ENCODE measurements at regions not wholly inside any gene's neighbourhood (a gene's known extent, or its start where the extent isn't known, plus 50 kb on each side); places are given as distances from the start of the nearest gene placed in this dataset.

- DNase-seq (ENCODE audit: low spot score) = no peak
- in situ Hi-C loops (cut with MboI; ENCODE audit: low pct_unique_long_range_greater_than_20kb, low sequenced_read_pairs, unreplicated experiment) = no loop called here
- TF ChIP-seq CTCF (IDR thresholded peaks at IDR 0.05; ENCODE audit: extremely low read depth, insufficient read depth, missing control alignments) = no peak
Measured at GRCh38 chr11:19451609-19452008, 210.9 kb upstream of the E2F8 start.

GRCh38 chr11:19450282-19450681 is 209.5 kb upstream of the E2F8 start:
- TF ChIP-seq CTCF (IDR thresholded peaks at IDR 0.05; ENCODE audit: extremely low read depth, insufficient read depth, missing control alignments) = no peak
- in situ Hi-C loops (cut with MboI; ENCODE audit: low pct_unique_long_range_greater_than_20kb, low sequenced_read_pairs, unreplicated experiment) = no loop called here

GRCh38 chr11:19448651-19449050 is 207.9 kb upstream of the E2F8 start:
- in situ Hi-C loops (cut with MboI; ENCODE audit: low pct_unique_long_range_greater_than_20kb, low sequenced_read_pairs, unreplicated experiment) = no loop called here
- DNase-seq (ENCODE audit: low spot score) = no peak
- TF ChIP-seq CTCF (IDR thresholded peaks at IDR 0.05; ENCODE audit: extremely low read depth, insufficient read depth, missing control alignments) = no peak

More at GRCh38 chr11:19450282-19450681, 209.5 kb upstream of the E2F8 start:
- DNase-seq (ENCODE audit: low spot score) = no peak

GRCh38 chr11:19447150-19447566 is 206.4 kb upstream of the E2F8 start:
- no peak for DNase-seq (ENCODE audit: low spot score)
- TF ChIP-seq CTCF (IDR thresholded peaks at IDR 0.05; ENCODE audit: extremely low read depth, insufficient read depth, missing control alignments) = no peak
- in situ Hi-C loops (cut with MboI; ENCODE audit: low pct_unique_long_range_greater_than_20kb, low sequenced_read_pairs, unreplicated experiment) = no loop called here

GRCh38 chr11:19445771-19446170 is 205.0 kb upstream of the E2F8 start:
- no peak for DNase-seq (ENCODE audit: low spot score)
- in situ Hi-C loops (cut with MboI; ENCODE audit: low pct_unique_long_range_greater_than_20kb, low sequenced_read_pairs, unreplicated experiment) = no loop called here
- TF ChIP-seq CTCF (IDR thresholded peaks at IDR 0.05; ENCODE audit: extremely low read depth, insufficient read depth, missing control alignments) = no peak

- DNase-seq (ENCODE audit: low spot score) = no peak
- no peak for TF ChIP-seq CTCF (IDR thresholded peaks at IDR 0.05; ENCODE audit: extremely low read depth, insufficient read depth, missing control alignments)
- in situ Hi-C loops (cut with MboI; ENCODE audit: low pct_unique_long_range_greater_than_20kb, low sequenced_read_pairs, unreplicated experiment) = no loop called here
Measured at GRCh38 chr11:19444231-19444630, 203.5 kb upstream of the E2F8 start.

- DNase-seq (ENCODE audit: low spot score) = no peak
- in situ Hi-C loops (cut with MboI; ENCODE audit: low pct_unique_long_range_greater_than_20kb, low sequenced_read_pairs, unreplicated experiment) = no loop called here
Measured at GRCh38 chr11:19442554-19442910, 201.8 kb upstream of the E2F8 start.

More at GRCh38 chr11:19442554-19442910, 201.8 kb upstream of the E2F8 start:
- TF ChIP-seq CTCF (IDR thresholded peaks at IDR 0.05; ENCODE audit: extremely low read depth, insufficient read depth, missing control alignments) = no peak
